ENCODE measurements at regions not wholly inside any gene's neighbourhood (a gene's known extent, or its start where the extent isn't known, plus 50 kb on each side); places are given as distances from the start of the nearest gene placed in this dataset.
"Not testable (repeated sequence)": the region's sequence is repeated elsewhere in the genome, so short reads cannot be mapped to it uniquely, and the experiment has no call there.

- Mint-ChIP-seq H3K4me1 (ENCODE audit: low read depth) (no peaks in the 10 kb centered on the region), H3K27me3 (ENCODE audit: low read depth) (peaks cover 3% of the 10 kb centered on the region), H3K27ac (ENCODE audit: unreplicated experiment) (no peak overlapping the region), H3K36me3 (ENCODE audit: low read depth) (no peaks in the 10 kb centered on the region), H3K4me3 (ENCODE audit: unreplicated experiment) (no peak overlapping the region), H3K9me3 (ENCODE audit: low read depth) (peaks cover 4% of the 10 kb centered on the region)
- no peak for TF ChIP-seq CTCF (IDR thresholded peaks at IDR 0.05)
- DNase-seq (ENCODE audit: low spot score) = no peak
Measured at GRCh38 chr14:56449670-56450213, 129.9 kb upstream of the TMEM260 start.

DNA sequence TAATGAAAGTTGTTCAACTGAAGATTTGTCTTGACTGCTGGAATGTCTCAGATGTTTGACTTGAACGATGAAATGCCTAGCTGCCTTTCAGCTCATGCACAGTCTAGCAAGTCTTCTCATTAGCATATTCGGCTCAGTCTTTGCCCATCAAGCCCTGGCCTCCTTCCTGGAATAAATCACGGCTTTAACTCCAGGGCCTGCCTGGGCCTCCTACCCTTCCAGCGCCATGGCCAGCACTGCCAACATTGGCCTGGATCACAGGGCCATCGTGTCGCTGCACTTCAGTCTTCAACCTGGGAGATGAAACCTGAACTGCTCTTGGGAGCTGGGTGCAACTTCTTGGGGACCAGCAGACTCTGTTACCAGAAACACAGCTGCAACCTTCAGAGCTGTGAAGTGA lies 126.7 kb upstream of the TMEM260 start:
- Mint-ChIP-seq H3K9me3 (ENCODE audit: low read depth) (peaks cover 5% of the 10 kb centered on the region), H3K27me3 (ENCODE audit: low read depth) (peaks cover 15% of the 10 kb centered on the region), H3K36me3 (ENCODE audit: low read depth) (peaks cover 2% of the 10 kb centered on the region), H3K4me1 (ENCODE audit: low read depth) (no peaks in the 10 kb centered on the region), H3K4me3 (ENCODE audit: unreplicated experiment) (no peak overlapping the region), H3K27ac (ENCODE audit: unreplicated experiment) (no peak overlapping the region)
- DNase-seq (ENCODE audit: low spot score) = no peak
- TF ChIP-seq CTCF (IDR thresholded peaks at IDR 0.05) = no peak

DNA sequence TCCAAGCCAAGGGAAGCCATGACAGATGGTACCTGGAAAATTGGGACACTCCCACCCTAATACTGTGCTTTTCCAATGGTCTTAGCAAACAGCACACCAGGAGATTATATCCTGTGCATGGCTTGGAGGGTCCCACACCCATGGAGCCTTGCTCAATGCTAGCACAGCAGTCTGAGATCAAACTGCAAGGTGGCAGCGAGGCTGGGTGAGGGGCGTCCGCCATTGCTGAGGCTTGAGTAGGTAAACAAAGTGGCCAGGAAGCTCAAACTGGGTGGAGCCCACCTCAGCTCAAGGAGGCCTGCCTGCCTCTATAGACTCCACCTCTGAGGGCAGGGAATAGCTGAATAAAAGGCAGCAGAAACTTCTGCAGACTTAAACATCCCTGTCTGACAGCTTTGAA lies 124.9 kb upstream of the TMEM260 start:
- not testable (repeated sequence) for H3K4me1 Mint-ChIP-seq (ENCODE audit: low read depth); DNase-seq (ENCODE audit: low spot score); H3K27ac Mint-ChIP-seq (ENCODE audit: unreplicated experiment); H3K4me3 Mint-ChIP-seq (ENCODE audit: unreplicated experiment); H3K36me3 Mint-ChIP-seq (ENCODE audit: low read depth)
- peaks cover 20% of the 10 kb centered on the region for H3K27me3 Mint-ChIP-seq (ENCODE audit: low read depth)
- peaks cover 11% of the 10 kb centered on the region for H3K9me3 Mint-ChIP-seq (ENCODE audit: low read depth)

DNA sequence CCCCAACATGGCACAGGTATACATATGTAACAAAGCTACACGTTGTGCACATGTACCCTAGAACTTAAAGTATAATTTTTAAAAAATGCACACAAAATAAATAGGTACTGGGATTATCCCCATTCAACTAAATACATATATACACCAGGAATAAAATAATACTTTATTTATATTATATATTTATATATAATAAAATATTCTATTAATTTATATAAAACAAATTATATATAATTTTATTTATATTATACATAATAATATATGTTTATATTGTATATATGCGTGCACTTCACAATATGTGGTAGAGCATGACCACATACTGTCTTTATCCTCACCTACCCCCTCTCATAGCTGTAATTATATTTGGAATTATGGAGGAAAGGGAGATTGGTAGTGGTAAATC lies 119.1 kb upstream of the TMEM260 start:
- Mint-ChIP-seq H3K4me1 (ENCODE audit: low read depth) (no peaks in the 10 kb centered on the region), H3K9me3 (ENCODE audit: low read depth) (peaks cover 11% of the 10 kb centered on the region), H3K27ac (ENCODE audit: unreplicated experiment) (no peak overlapping the region), H3K4me3 (ENCODE audit: unreplicated experiment) (no peak overlapping the region), H3K27me3 (ENCODE audit: low read depth) (peaks cover 30% of the 10 kb centered on the region), H3K36me3 (ENCODE audit: low read depth) (peaks cover 4% of the 10 kb centered on the region)
- no peak for DNase-seq (ENCODE audit: low spot score)
- no peak for TF ChIP-seq CTCF (IDR thresholded peaks at IDR 0.05)

GRCh38 chr14:56461276-56462275 lies 118.0 kb upstream of the TMEM260 start:
- no peak for TF ChIP-seq CTCF (IDR thresholded peaks at IDR 0.05)
- H3K36me3 Mint-ChIP-seq (ENCODE audit: low read depth) = peaks cover 4% of the 10 kb centered on the region
- peaks cover 7% of the 10 kb centered on the region for H3K9me3 Mint-ChIP-seq (ENCODE audit: low read depth)
- H3K27ac Mint-ChIP-seq (ENCODE audit: unreplicated experiment) = no peak overlapping the region
- H3K4me3 Mint-ChIP-seq (ENCODE audit: unreplicated experiment) = no peak overlapping the region
- H3K4me1 Mint-ChIP-seq (ENCODE audit: low read depth) = no peaks in the 10 kb centered on the region
- no peak for DNase-seq (ENCODE audit: low spot score)
- peaks cover 36% of the 10 kb centered on the region for H3K27me3 Mint-ChIP-seq (ENCODE audit: low read depth)
